Activated CD4-positive, alpha-beta T cell treated with anti-CD3 and anti-CD28 coated beads, Interleukin-2, amount 10 ng/mL, durations not matched to agents 24 days and 14 days (primary cell): ENCODE measurements at regions not wholly inside any gene's neighbourhood (a gene's known extent, or its start where the extent isn't known, plus 50 kb on each side); places are given as distances from the start of the nearest gene placed in this dataset.

Experiments used
- DNase-seq: peaks from one replicate; pipeline ENCODE4 v3.0.0; 2022
- H3K27ac Mint-ChIP-seq: one replicate; pipeline ENCODE4 v1.8.0; 2022; ENCODE audit warnings: mild to moderate bottlenecking, mixed read lengths
- H3K27me3 Mint-ChIP-seq: one replicate; pipeline ENCODE4 v1.8.0; 2022; ENCODE audit warnings: mixed read lengths
- H3K36me3 Mint-ChIP-seq: one replicate; pipeline ENCODE4 v1.8.0; 2022; ENCODE audit warnings: low read depth, mild to moderate bottlenecking, mixed read lengths
- H3K4me1 Mint-ChIP-seq: one replicate; pipeline ENCODE4 v1.8.0; 2021; ENCODE audit warnings: mixed read lengths
- H3K4me3 Mint-ChIP-seq: one replicate; pipeline ENCODE4 v1.8.0; 2022; ENCODE audit warnings: mild to moderate bottlenecking, moderate library complexity, mixed read lengths
- H3K9me3 Mint-ChIP-seq: one replicate; pipeline ENCODE4 v1.8.0; 2021; ENCODE audit warnings: mixed read lengths
- intact Hi-C: fragments of 100-400 bp; cut with micrococcal nuclease; formaldehyde crosslinking; loops from one replicate; pipeline ENCODE4 v1.15.1; 2023

DNA sequence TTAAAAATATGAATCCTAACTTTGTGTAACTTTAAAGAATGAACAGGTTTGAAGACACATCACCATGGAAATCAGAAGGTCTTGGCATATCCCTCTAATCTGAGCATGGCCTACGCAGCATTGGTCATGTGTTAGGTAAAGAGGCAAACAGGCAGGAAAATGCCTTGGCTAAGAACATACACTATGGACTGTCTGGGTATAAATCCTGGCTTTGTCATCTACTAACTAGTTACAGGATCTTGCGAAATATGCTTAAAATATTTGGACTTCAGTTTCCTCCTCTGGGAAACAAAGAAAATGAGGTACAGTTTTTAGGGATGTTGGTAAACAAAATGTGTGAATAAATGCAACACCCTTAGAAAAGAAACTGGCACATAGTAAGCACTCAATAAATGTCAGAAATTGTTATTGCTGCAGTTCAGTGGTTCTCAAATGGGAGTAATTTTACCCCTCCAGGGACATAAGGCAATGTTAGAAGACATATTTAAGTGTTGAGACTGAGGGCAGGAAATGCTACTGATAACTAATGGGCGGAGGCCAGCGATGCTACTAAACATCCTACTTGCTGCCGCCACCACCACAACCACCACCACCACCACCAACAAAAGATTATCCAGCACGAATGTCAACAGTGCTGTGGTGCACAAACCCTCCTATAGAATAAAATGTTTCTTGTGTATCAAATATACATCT lies 770.8 kb upstream of the SOX9 start:
- Mint-ChIP-seq H3K36me3 (no peaks in the 10 kb centered on the region), H3K27ac (no peak overlapping the region), H3K27me3 (no peaks in the 10 kb centered on the region), H3K4me1 (no peaks in the 10 kb centered on the region), H3K4me3 (no peak overlapping the region), H3K9me3 (peaks cover 5% of the 10 kb centered on the region)
- no peak for DNase-seq
- intact Hi-C loops, result no loop called here

DNA sequence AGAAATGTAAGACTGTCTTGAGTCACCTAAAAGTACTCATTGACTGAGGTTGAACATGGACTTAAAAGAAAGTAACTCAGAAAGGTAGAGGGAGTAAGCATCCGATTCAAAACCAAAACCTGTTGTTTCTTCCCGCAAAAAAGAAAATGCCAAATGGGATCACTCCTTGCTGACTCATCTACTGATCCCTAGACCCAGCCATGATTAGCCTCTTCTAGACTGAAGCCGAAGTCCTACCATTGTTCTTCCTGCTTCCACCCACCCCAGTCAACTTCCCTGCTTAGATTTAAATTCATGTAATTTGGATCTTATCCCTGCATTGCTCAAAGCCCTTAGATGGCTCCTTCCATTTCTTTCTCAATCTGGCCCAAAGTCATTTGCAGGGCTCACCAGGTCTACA lies 760.5 kb upstream of the SOX9 start:
- no peak for DNase-seq
- no peak overlapping the region for H3K27ac Mint-ChIP-seq
- intact Hi-C loops, result no loop called here
- H3K4me3 Mint-ChIP-seq, result no peak overlapping the region
- peaks cover 21% of the 10 kb centered on the region for H3K9me3 Mint-ChIP-seq
- H3K27me3 Mint-ChIP-seq, result no peaks in the 10 kb centered on the region
- no peaks in the 10 kb centered on the region for H3K36me3 Mint-ChIP-seq
- no peaks in the 10 kb centered on the region for H3K4me1 Mint-ChIP-seq

DNA sequence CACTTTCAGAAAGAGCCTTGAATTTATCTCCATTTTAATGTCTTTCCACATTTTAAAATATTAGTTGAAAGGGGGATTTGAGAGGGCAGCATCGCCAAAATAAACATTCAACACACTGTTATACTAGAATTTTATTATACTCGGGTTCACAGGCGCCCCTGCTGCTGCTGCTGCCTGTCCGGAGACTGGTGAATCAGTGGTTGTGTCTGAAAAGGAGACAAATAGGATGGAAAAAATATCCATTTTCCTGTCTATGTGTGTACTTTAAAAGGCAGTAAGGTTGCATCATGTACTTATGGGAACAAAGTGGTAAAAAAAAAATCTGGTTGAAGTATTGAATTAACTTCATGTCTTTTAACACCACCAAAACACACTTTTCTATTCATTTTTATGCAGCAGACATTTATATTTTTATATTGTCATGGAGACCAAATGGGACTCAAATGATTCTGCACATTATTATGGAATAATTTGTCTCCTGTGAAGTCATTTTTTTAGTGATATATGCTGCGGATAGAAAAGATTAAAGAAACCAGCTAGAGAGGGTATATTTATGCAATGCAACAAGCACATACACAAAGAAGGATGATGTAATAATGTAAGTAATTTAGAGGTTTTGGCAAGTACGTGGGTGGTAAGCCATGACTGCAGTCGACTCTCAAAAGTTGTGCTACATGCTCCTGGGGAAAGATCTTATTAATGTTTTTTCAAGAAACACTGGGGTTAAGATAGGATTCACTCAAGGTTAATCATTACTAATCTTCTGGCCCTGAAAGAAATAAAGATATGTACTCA lies 759.0 kb upstream of the SOX9 start:
- Mint-ChIP-seq H3K27ac (no peak overlapping the region), H3K4me3 (no peak overlapping the region), H3K27me3 (no peaks in the 10 kb centered on the region), H3K9me3 (peaks cover 21% of the 10 kb centered on the region), H3K4me1 (no peaks in the 10 kb centered on the region), H3K36me3 (no peaks in the 10 kb centered on the region)
- intact Hi-C loops, result no loop called here
- DNase-seq, result no peak

DNA sequence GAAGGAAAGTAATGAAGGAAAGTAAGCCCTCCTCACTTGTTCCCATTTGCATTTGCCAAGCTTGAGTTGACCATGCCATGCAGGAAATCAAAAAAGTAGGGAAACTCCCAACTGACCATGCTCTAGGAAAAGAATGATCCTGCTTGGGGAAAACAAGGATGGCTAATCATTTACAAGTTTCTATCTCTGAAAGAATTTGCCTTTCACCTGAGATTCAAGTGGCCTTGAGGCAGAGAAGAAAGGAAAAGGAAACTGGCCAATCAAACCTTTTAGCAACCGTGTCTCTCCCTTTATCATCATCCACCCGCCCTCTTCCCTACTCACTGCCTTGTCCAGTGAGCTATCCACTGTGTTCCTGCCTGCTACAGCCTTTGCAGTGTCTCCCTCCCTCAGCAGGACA lies 757.2 kb upstream of the SOX9 start:
- no peak overlapping the region for H3K4me3 Mint-ChIP-seq
- H3K27ac Mint-ChIP-seq, result no peak overlapping the region
- H3K9me3 Mint-ChIP-seq, result peaks cover 19% of the 10 kb centered on the region
- intact Hi-C loops, result no loop called here
- H3K27me3 Mint-ChIP-seq, result no peaks in the 10 kb centered on the region
- H3K36me3 Mint-ChIP-seq, result no peaks in the 10 kb centered on the region
- no peaks in the 10 kb centered on the region for H3K4me1 Mint-ChIP-seq
- no peak for DNase-seq

DNA sequence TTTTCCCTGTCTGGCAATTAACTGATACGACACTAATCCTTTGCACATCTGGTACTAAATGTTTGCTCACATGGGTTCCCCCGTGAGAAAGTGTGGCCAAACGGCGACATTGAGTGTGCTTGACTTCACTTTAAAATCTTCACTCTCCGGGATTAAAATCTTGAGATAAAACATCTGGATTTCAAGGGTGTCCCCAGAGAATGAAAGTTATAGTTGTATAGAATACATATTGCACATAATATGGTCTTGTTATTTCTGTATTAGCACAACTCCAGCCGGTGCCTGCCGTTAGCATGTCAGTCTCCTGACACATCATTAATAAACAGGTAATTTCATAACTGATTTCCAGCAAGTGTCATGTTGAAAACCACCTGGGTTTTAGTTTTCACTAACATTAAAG lies 749.0 kb upstream of the SOX9 start:
- H3K27me3 Mint-ChIP-seq, result no peaks in the 10 kb centered on the region
- peaks cover 8% of the 10 kb centered on the region for H3K9me3 Mint-ChIP-seq
- H3K4me1 Mint-ChIP-seq, result no peaks in the 10 kb centered on the region
- H3K27ac Mint-ChIP-seq, result no peak overlapping the region
- no peaks in the 10 kb centered on the region for H3K36me3 Mint-ChIP-seq
- intact Hi-C loops, result no loop called here
- H3K4me3 Mint-ChIP-seq, result no peak overlapping the region
- no peak for DNase-seq

DNA sequence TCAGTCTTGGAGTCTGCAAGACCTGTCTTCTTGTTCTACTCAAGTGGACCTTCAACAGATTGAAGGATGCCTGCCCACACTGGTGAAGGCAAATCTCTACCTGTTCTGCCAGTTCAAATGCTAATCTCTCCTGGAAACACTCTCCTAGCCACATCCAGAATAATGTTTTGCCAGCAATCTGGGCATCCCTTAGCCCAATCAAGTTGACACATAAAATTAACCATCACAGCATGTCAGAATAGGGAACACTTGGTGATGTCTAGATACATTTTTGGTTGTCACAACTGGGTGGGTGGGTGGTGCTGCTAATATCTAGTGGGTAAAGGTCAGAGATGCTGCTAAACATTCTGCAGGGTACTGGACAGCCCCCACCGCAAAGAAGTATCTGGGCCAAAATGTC lies 744.9 kb upstream of the SOX9 start:
- H3K4me1 Mint-ChIP-seq, result no peaks in the 10 kb centered on the region
- no peaks in the 10 kb centered on the region for H3K36me3 Mint-ChIP-seq

DNA sequence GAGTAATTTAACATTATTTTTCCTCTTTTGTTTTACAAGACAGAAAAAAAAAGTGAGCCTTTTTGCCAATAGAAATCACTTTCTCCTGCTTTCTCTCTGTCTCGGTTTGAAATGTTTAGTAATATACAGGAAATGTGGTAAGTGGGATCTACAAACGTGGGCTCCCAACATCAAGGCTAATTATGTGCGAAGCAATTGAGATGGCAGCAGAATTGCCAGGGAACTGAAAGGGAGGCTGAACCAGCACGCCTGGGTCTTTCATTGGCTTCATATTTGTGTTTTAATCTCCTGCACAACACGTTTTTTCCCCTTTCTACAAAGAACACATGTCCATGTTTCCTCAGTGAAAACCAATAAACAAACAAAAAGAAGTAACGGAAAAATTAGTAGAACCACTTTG lies 743.9 kb upstream of the SOX9 start:
- no peak for DNase-seq
- Mint-ChIP-seq H3K36me3 (no peaks in the 10 kb centered on the region), H3K27ac (no peak overlapping the region), H3K4me3 (no peak overlapping the region), H3K27me3 (no peaks in the 10 kb centered on the region), H3K4me1 (no peaks in the 10 kb centered on the region), H3K9me3 (peaks cover 3% of the 10 kb centered on the region)
- intact Hi-C loops, result no loop called here

More for the DNA sequence above, 744.9 kb upstream of the SOX9 start:
- no peaks in the 10 kb centered on the region for H3K27me3 Mint-ChIP-seq
- no peak for DNase-seq
- intact Hi-C loops, result no loop called here
- peaks cover 3% of the 10 kb centered on the region for H3K9me3 Mint-ChIP-seq
- H3K27ac Mint-ChIP-seq, result no peak overlapping the region
- no peak overlapping the region for H3K4me3 Mint-ChIP-seq

DNA sequence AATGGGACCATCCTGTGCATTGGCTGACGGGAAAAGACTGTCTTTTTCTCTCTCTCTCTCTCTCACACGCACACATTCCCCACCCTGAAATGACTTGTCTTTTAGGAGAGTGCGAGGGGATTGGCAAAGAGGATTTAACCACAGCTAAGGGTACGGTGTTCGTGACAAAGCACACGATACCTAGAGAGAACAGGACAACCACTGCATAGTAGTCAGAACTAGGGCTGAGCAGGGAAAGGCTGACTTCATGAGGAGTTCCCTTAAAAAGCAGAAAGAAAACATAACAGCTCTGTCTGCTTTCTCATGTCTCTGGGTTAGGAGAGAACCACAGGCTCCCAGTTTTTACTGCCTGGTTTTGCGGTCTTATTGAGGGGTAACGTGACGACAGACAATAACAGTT lies 742.8 kb upstream of the SOX9 start:
- no peak for DNase-seq
- H3K9me3 Mint-ChIP-seq, result no peaks in the 10 kb centered on the region
- intact Hi-C loops, result no loop called here
- no peak overlapping the region for H3K4me3 Mint-ChIP-seq
- H3K27me3 Mint-ChIP-seq, result no peaks in the 10 kb centered on the region
- no peaks in the 10 kb centered on the region for H3K36me3 Mint-ChIP-seq
- H3K4me1 Mint-ChIP-seq, result no peaks in the 10 kb centered on the region
- H3K27ac Mint-ChIP-seq, result no peak overlapping the region

DNA sequence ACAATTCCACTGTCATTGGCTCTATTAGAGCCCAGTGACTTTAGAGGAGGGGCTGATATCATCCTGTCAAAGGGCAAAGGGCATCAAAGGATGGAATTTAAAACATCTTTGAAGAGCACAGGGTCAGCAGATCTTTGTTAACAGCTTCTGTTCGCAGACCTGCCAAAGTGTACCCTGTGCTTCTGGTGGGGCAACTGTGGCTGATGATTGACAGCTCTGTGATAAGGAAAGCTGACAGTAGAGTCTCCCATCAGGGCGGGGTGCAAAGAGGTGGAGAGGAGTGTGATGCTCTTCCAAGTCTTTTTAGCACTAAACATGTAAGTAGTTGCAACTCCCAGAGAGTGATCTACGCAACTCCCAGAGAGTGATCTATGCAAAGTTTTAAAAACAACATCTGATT lies 742.1 kb upstream of the SOX9 start:
- Mint-ChIP-seq H3K27me3 (no peaks in the 10 kb centered on the region), H3K36me3 (no peaks in the 10 kb centered on the region), H3K4me1 (no peaks in the 10 kb centered on the region), H3K27ac (no peak overlapping the region), H3K4me3 (no peak overlapping the region), H3K9me3 (peaks cover 3% of the 10 kb centered on the region)
- no peak for DNase-seq
- intact Hi-C loops, result no loop called here

DNA sequence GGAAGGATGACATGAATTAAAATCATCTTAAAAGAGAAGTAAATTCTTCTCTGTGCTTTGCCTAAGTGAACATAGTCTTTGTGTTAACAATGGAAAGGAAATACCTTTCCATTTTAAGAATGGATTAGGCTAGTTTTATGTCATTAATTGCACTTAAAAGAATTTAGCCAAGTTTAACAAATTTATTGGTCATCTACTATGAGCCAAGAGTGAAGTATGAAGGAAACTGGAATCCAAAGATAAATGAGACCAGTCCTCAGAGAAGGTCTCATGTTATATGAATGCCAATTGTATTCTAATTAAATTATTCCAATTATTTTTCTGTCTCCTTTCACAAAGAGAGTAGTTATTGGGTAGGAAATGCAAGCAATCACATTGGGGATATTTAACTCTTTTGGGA lies 741.3 kb upstream of the SOX9 start:
- Mint-ChIP-seq H3K27me3 (no peaks in the 10 kb centered on the region), H3K36me3 (no peaks in the 10 kb centered on the region), H3K27ac (no peak overlapping the region), H3K9me3 (peaks cover 3% of the 10 kb centered on the region), H3K4me3 (no peak overlapping the region), H3K4me1 (no peaks in the 10 kb centered on the region)
- intact Hi-C loops, result no loop called here
- DNase-seq, result no peak

DNA sequence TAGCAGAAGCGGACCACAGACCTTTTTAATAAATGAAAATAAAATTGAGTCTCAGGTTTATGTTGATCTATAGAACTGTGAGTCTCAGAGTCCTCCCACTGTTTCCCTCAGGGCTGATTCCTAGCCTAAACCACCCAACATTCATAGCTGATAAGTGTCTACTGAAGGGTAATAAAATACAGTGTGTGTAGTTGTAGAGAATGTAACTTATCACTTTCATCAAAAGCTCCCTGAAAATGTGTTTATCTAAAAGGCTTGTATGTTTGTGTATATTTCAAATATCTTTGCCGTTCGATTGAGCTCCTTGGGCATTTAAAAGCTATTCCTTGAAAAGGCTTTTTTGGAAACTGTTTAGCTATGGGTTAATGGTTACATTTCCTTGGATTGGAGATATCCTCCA lies 740.3 kb upstream of the SOX9 start:
- DNase-seq, result no peak
- H3K36me3 Mint-ChIP-seq, result no peaks in the 10 kb centered on the region
- H3K4me1 Mint-ChIP-seq, result no peaks in the 10 kb centered on the region
- H3K27ac Mint-ChIP-seq, result no peak overlapping the region
- intact Hi-C loops, result no loop called here
- H3K9me3 Mint-ChIP-seq, result peaks cover 3% of the 10 kb centered on the region
- H3K4me3 Mint-ChIP-seq, result no peak overlapping the region
- H3K27me3 Mint-ChIP-seq, result no peaks in the 10 kb centered on the region

DNA sequence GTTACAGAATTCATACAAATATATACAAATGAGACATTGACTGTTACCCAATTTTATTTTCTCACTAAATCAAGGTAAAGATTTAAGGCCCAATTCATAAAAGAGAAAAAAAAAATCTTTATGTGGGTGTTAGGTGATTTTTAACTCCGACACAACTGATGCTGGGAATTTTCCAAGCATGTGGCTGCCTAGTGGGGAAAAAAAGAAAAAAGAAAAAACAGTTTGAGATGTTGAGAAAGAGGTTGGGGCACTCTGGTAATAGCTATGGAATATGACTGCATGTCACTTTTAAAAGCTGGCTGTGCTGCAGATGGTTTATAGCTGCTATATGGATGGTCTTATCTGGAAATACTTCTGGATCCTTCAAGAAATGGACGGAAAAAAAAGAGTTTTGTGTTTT lies 739.9 kb upstream of the SOX9 start:
- intact Hi-C loops, result no loop called here
- DNase-seq, result no peak
- H3K27me3 Mint-ChIP-seq, result no peaks in the 10 kb centered on the region
- H3K36me3 Mint-ChIP-seq, result no peaks in the 10 kb centered on the region
- peaks cover 3% of the 10 kb centered on the region for H3K9me3 Mint-ChIP-seq
- H3K4me3 Mint-ChIP-seq, result no peak overlapping the region
- H3K4me1 Mint-ChIP-seq, result no peaks in the 10 kb centered on the region
- H3K27ac Mint-ChIP-seq, result no peak overlapping the region

DNA sequence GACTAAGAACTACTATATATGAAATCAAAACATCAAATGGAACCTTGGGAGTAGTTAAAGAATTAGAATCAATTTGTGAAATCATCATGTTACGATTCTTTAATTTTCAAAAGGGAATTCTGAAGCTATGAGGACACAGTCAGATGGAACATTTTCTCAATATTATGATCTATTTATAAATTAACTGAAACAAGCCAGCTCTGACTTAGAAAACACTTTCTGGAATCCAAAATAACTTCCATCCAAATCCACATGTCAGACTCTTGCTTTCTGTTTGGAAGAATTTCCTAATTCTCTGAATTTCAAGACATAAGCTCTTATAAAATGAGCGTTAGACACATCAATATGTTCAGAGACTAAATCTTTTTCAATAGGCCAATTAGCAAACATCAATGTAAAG lies 737.7 kb upstream of the SOX9 start:
- Mint-ChIP-seq H3K4me1 (no peaks in the 10 kb centered on the region), H3K9me3 (peaks cover 3% of the 10 kb centered on the region), H3K4me3 (no peak overlapping the region), H3K27ac (no peak overlapping the region), H3K27me3 (no peaks in the 10 kb centered on the region), H3K36me3 (no peaks in the 10 kb centered on the region)
- no peak for DNase-seq
- intact Hi-C loops, result no loop called here

DNA sequence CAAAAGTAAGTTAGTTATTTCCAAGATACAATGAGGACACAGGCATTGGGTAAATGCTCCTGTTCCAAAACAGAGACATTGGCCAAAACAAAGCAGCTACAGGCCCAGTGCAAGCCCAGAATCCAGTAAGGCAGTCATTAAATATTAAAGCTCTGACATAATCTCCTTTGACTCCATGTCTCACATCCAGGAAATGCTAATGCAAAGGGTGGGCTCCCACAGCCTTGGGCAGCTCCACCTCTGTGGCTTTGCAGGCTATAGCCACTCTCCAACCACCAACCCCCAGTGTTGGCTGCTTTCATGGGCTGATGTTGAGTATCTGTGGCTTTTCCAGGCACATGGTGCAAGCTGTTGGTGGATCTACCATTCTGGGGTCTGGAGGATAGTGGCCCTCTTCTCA lies 733.4 kb upstream of the SOX9 start:
- Mint-ChIP-seq H3K27ac (no peak overlapping the region), H3K36me3 (no peaks in the 10 kb centered on the region), H3K4me3 (no peak overlapping the region), H3K27me3 (no peaks in the 10 kb centered on the region), H3K9me3 (peaks cover 9% of the 10 kb centered on the region), H3K4me1 (no peaks in the 10 kb centered on the region)
- no peak for DNase-seq
- intact Hi-C loops, result no loop called here
